Erythroblast (primary cell): ENCODE measurements at regions not wholly inside any gene's neighbourhood (a gene's known extent, or its start where the extent isn't known, plus 50 kb on each side); places are given as distances from the start of the nearest gene placed in this dataset.

Source experiments
- GATA1 ChIP-seq: IDR thresholded peaks from 2 replicates; pipeline ENCODE4 v1.6.1; 2011; ENCODE audit warnings: low read depth, mild to moderate bottlenecking, control low read depth, low read length, moderate library complexity
- POLR2A ChIP-seq: IDR thresholded peaks from 2 replicates; pipeline ENCODE4 v1.6.1; 2011; ENCODE audit warnings: mild to moderate bottlenecking, low read length

DNA sequence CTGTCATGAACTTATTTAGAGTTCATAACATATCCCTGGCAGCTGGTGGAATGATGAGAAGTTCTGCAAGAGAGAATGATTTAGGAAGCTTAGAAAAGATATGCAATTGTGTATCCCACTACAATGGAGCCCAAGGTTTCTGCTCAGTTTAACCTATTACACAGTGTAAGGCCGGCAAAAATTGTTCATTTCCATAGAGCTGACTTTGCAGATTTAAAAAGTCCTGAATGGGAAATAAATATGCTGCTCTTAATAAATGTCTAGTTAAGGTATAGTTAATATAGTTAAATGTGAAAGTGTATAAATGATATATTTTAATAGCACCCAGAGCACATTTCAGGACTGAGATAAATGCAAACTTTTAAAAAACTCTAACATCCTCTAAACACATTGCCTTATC lies 149.9 kb downstream of the EVX1 start:
- TF ChIP-seq POLR2A (no peak), GATA1 (no peak)
